K562 (cell line): ENCODE measurements at regions not wholly inside any gene's neighbourhood (a gene's known extent, or its start where the extent isn't known, plus 50 kb on each side); places are given as distances from the start of the nearest gene placed in this dataset.

ENCODE experiments used
- BRD4 ChIP-seq: fragments of 200-600 bp; sonication (generic); IDR thresholded peaks from 2 replicates; pipeline ENCODE4 v1.6.1; 2017; ENCODE audit warnings: inconsistent platforms
- HNRNPH1 ChIP-seq: fragments of 200-400 bp; formaldehyde crosslinking; optimal IDR thresholded peaks from 2 replicates; pipeline ENCODE3; 2017; ENCODE audit warnings: low read depth, mild to moderate bottlenecking, low read length, moderate library complexity
- KLF1 ChIP-seq: fragments of 450-650 bp; IDR thresholded peaks from 2 replicates; pipeline ENCODE4 v1.6.1; 2016; ENCODE audit warnings: missing genetic modification characterization, missing compliant biosample characterization
- MCM5 ChIP-seq: fragments of 450-650 bp; IDR thresholded peaks from 2 replicates; pipeline ENCODE4 v1.6.1; 2016; ENCODE audit warnings: low read depth
- NR3C1 ChIP-seq: sonication (generic); formaldehyde crosslinking; IDR thresholded peaks from 2 replicates; pipeline ENCODE4 v1.8.1; 2022; ENCODE audit warnings: missing genetic modification reagents
- SMAD1 ChIP-seq: fragments of 150-350 bp; IDR thresholded peaks from 2 replicates; pipeline ENCODE4 v1.6.1; 2014; ENCODE audit warnings: low read length, low read depth; ENCODE audit not compliant: partially characterized antibody
- TF ChIP-seq, protein P1 (sequence below): fragments of 450-650 bp; IDR thresholded peaks from 2 replicates; pipeline ENCODE4 v1.6.1; 2016; ENCODE audit warnings: low read depth

DNA sequence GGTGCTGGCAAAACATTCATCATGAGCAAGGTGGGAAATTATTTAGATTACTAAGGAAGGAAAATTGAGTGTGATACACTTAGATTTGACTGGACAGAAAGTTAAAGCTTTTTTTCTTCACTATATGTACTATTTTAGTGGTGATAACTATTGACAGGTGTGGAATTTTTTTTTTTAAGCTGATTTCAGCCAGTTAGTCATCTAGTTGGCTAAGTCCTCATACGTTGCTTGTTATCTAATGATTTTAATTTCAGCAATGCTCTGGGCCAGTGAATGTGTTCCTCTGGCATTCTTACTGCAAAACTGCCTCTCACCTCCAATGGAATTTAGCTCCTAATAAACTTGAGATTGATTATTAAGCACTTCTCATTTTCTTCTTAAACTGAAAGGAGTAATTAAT is 1223.2 kb upstream of the ACVR2A start (continued):
- TF ChIP-seq, protein P1, sequence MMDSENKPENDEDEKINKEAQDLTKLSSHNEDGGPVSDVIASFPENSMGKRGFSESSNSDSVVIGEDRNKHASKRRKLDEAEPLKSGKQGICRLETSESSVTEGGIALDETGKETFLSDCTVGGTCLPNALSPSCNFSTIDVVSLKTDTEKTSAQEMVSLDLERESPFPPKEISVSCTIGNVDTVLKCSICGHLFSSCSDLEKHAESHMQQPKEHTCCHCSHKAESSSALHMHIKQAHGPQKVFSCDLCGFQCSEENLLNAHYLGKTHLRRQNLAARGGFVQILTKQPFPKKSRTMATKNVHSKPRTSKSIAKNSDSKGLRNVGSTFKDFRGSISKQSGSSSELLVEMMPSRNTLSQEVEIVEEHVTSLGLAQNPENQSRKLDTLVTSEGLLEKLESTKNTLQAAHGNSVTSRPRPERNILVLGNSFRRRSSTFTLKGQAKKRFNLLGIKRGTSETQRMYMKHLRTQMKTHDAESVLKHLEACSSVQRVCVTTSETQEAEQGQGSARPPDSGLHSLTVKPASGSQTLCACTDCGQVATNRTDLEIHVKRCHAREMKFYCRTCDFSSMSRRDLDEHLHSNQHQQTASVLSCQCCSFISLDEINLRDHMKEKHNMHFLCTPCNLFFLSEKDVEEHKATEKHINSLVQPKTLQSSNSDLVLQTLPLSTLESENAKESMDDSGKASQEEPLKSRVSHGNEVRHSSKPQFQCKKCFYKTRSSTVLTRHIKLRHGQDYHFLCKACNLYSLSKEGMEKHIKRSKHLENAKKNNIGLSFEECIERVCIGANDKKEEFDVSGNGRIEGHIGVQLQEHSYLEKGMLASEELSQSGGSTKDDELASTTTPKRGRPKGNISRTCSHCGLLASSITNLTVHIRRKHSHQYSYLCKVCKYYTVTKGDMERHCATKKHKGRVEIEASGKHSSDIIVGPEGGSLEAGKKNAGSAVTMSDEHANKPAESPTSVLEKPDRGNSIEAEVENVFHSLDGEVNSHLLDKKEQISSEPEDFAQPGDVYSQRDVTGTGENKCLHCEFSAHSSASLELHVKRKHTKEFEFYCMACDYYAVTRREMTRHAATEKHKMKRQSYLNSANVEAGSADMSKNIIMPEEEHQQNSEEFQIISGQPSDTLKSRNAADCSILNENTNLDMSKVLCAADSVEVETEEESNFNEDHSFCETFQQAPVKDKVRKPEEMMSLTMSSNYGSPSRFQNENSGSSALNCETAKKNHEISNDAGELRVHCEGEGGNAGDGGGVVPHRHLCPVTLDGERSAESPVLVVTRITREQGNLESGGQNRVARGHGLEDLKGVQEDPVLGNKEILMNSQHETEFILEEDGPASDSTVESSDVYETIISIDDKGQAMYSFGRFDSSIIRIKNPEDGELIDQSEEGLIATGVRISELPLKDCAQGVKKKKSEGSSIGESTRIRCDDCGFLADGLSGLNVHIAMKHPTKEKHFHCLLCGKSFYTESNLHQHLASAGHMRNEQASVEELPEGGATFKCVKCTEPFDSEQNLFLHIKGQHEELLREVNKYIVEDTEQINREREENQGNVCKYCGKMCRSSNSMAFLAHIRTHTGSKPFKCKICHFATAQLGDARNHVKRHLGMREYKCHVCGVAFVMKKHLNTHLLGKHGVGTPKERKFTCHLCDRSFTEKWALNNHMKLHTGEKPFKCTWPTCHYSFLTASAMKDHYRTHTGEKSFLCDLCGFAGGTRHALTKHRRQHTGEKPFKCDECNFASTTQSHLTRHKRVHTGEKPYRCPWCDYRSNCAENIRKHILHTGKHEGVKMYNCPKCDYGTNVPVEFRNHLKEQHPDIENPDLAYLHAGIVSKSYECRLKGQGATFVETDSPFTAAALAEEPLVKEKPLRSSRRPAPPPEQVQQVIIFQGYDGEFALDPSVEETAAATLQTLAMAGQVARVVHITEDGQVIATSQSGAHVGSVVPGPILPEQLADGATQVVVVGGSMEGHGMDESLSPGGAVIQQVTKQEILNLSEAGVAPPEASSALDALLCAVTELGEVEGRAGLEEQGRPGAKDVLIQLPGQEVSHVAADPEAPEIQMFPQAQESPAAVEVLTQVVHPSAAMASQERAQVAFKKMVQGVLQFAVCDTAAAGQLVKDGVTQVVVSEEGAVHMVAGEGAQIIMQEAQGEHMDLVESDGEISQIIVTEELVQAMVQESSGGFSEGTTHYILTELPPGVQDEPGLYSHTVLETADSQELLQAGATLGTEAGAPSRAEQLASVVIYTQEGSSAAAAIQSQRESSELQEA = no peak
- no peak for TF ChIP-seq SMAD1
- no peak for TF ChIP-seq MCM5
- TF ChIP-seq BRD4 = no peak
- no peak for TF ChIP-seq KLF1 (tag)
- no peak for TF ChIP-seq NR3C1 (CRISPR knock-in tag)
- TF ChIP-seq HNRNPH1 = no peak
- TF ChIP-seq, all 486 proteins: peak for 0
